Activated CD8-positive, alpha-beta T cell treated with anti-CD3 and anti-CD28 coated beads for 36 hours (primary cell): ENCODE measurements at regions not wholly inside any gene's neighbourhood (a gene's known extent, or its start where the extent isn't known, plus 50 kb on each side); places are given as distances from the start of the nearest gene placed in this dataset.
"Not testable (repeated sequence)": the region's sequence is repeated elsewhere in the genome, so short reads cannot be mapped to it uniquely, and the experiment has no call there.

Experiments
- ATAC-seq: fragments of 200-7000 bp; cut with Tn5 transposase; one replicate; pipeline ENCODE4 v1.10.0; 2021; ENCODE audit warnings: mild to moderate bottlenecking, moderate library complexity
- CTCF ChIA-PET: fragments of 350-600 bp; sonication (Branson Sonifier 250); formaldehyde crosslinking; loops from one replicate; lab custom pipeline; 2021; ENCODE audit warnings: antibody characterized with exemption; lab: Charles Lee
- POLR2A ChIA-PET: fragments of 350-600 bp; sonication (Branson Sonifier 250); formaldehyde crosslinking; loops from one replicate; lab custom pipeline; 2021; ENCODE audit warnings: antibody characterized with exemption; lab: Charles Lee
- DNase-seq: peaks from one replicate; pipeline ENCODE4 v3.0.0-alpha.2; 2020
- H3K27ac Mint-ChIP-seq: one replicate; pipeline ENCODE4 v1.8.0; 2021; ENCODE audit warnings: mild to moderate bottlenecking, mixed read lengths
- H3K27me3 Mint-ChIP-seq: one replicate; pipeline ENCODE4 v1.8.0; 2021; ENCODE audit warnings: mixed read lengths
- H3K36me3 Mint-ChIP-seq: one replicate; pipeline ENCODE4 v1.8.0; 2021; ENCODE audit warnings: low read depth, mixed read lengths
- H3K4me1 Mint-ChIP-seq: one replicate; pipeline ENCODE4 v1.8.0; 2021; ENCODE audit warnings: low read depth, mixed read lengths
- H3K4me3 Mint-ChIP-seq: one replicate; pipeline ENCODE4 v1.8.0; 2021; ENCODE audit warnings: mild to moderate bottlenecking, moderate library complexity, mixed read lengths
- H3K9me3 Mint-ChIP-seq: one replicate; pipeline ENCODE4 v1.8.0; 2021; ENCODE audit warnings: mixed read lengths
- intact Hi-C: fragments of 100-400 bp; cut with micrococcal nuclease; formaldehyde crosslinking; loops from one replicate; pipeline ENCODE4 v1.10.0; 2022
- TF ChIP-seq, protein P1 (sequence below): fragments of 200-600 bp; IDR thresholded peaks from one replicate; pipeline ENCODE4 v1.8.0; 2022; ENCODE audit warnings: antibody characterized with exemption, mild to moderate bottlenecking

DNA sequence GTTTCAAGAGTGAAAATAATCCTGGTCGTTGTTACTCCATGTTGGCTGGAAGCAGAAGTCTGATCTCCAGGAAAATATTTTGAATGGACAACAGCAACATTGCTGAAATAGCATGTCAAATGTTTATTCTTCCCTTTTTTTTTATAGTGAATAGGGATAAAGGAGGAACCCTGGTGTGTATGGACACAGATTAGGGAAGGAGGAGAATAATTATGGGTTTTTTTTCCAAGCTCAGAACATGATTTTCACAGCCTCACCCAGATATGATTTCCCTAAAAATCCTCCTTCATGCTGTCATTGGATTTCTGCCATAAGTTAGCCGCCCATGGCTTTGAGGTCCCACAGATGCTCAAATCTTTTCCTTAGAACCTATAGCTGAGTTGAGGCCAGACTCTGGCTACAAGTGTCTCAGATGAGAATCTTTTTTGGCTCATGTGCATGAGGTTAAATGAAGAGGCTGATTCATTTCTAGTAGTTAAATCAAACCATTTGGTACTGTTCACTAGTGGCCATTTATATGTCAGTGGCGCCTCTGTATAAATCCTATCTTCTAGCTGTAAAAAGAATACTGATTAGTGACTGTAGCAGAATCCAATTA lies 65.5 kb upstream of the LIFR start:
- H3K4me1 Mint-ChIP-seq: no peaks in the 10 kb centered on the region
- peaks cover 15% of the 10 kb centered on the region for H3K9me3 Mint-ChIP-seq
- no peak overlapping the region for H3K4me3 Mint-ChIP-seq
- TF ChIP-seq, protein P1, sequence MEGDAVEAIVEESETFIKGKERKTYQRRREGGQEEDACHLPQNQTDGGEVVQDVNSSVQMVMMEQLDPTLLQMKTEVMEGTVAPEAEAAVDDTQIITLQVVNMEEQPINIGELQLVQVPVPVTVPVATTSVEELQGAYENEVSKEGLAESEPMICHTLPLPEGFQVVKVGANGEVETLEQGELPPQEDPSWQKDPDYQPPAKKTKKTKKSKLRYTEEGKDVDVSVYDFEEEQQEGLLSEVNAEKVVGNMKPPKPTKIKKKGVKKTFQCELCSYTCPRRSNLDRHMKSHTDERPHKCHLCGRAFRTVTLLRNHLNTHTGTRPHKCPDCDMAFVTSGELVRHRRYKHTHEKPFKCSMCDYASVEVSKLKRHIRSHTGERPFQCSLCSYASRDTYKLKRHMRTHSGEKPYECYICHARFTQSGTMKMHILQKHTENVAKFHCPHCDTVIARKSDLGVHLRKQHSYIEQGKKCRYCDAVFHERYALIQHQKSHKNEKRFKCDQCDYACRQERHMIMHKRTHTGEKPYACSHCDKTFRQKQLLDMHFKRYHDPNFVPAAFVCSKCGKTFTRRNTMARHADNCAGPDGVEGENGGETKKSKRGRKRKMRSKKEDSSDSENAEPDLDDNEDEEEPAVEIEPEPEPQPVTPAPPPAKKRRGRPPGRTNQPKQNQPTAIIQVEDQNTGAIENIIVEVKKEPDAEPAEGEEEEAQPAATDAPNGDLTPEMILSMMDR: no peak
- POLR2A ChIA-PET: no interaction called here
- CTCF ChIA-PET: interaction anchor here (0.7 to 1.1 kb wide), 2 partner anchors 181 to 188 kb away, joined by 3 read pairs; no protein-coding TSS in a partner anchor
- intact Hi-C loops: no loop called here
- no peak for ATAC-seq
- no peak for DNase-seq
- no peaks in the 10 kb centered on the region for H3K36me3 Mint-ChIP-seq
- H3K27me3 Mint-ChIP-seq: peaks cover 5% of the 10 kb centered on the region
- no peak overlapping the region for H3K27ac Mint-ChIP-seq

DNA sequence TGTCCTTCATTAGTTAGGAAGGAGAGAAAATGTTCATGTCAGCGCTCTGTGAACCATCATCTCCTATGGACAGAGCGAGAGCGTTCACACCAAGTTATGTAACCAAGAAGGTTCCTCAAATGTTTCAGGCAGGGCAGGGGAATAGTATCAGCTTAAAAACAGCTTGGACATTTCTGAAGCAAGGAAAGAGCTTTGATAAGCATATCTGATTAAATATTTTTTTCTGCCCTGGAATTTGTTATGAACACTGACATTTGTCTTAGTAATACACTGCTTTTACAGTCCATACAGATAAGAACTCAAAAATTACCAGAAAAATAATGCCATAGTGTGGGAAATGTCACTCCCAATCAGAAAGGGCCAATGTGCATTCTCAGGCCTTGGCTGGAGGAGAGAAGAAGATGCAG lies 66.3 kb upstream of the LIFR start:
- Mint-ChIP-seq H3K27me3 (peaks cover 5% of the 10 kb centered on the region), H3K36me3 (no peaks in the 10 kb centered on the region), H3K27ac (no peak overlapping the region), H3K4me1 (no peaks in the 10 kb centered on the region), H3K4me3 (no peak overlapping the region), H3K9me3 (peaks cover 15% of the 10 kb centered on the region)
- TF ChIP-seq, protein P1: no peak
- intact Hi-C loops: no loop called here
- POLR2A ChIA-PET: no interaction called here
- DNase-seq: no peak
- ATAC-seq: no peak
- CTCF ChIA-PET: no interaction called here

DNA sequence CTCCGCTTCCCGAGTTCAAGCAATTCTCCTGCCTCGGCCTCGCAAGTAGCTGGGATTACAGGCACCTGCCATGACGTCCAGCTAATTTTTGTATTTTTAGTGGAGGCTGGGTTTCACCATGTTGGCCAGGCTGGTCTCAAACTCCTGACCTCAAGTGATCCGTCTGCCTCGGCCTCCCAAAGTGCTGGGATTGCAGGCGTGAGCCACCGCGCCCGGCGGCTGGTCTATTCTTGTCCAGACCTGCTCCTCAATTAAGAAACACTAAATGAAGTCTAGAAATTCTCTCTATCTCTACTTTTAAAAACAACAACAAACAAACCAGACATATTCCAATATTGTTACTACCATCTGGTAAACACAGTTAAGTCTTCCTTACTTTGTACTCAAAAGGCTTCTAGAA lies 68.1 kb upstream of the LIFR start:
- H3K9me3 Mint-ChIP-seq, CTCF ChIA-PET, H3K27me3 Mint-ChIP-seq, H3K4me1 Mint-ChIP-seq, intact Hi-C loops, POLR2A ChIA-PET, DNase-seq, H3K4me3 Mint-ChIP-seq, H3K27ac Mint-ChIP-seq, H3K36me3 Mint-ChIP-seq, ATAC-seq: not testable (repeated sequence)

DNA sequence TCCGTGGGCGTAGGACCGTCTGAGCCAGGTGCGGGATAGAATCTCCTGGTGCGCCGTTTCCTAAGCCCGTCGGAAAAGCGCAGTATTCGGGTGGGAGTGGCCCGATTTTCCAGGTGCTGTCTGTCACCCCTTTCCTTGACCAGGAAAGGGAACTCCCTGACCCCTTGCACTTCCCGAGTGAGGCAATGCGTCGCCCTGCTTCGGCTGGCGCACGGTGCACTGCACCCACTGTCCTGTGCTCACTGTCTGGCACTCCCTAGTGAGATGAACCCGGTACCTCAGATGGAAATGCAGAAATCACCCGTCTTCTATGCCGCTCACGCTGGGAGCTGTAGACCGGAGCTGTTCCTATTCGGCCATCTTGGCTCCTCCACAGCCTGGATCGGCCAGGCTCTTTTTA lies 74.9 kb upstream of the LIFR start:
- DNase-seq, H3K4me3 Mint-ChIP-seq, H3K27me3 Mint-ChIP-seq, ATAC-seq, CTCF ChIA-PET, H3K4me1 Mint-ChIP-seq, intact Hi-C loops, POLR2A ChIA-PET, H3K27ac Mint-ChIP-seq, H3K36me3 Mint-ChIP-seq: not testable (repeated sequence)
- H3K9me3 Mint-ChIP-seq: peaks cover 14% of the 10 kb centered on the region

DNA sequence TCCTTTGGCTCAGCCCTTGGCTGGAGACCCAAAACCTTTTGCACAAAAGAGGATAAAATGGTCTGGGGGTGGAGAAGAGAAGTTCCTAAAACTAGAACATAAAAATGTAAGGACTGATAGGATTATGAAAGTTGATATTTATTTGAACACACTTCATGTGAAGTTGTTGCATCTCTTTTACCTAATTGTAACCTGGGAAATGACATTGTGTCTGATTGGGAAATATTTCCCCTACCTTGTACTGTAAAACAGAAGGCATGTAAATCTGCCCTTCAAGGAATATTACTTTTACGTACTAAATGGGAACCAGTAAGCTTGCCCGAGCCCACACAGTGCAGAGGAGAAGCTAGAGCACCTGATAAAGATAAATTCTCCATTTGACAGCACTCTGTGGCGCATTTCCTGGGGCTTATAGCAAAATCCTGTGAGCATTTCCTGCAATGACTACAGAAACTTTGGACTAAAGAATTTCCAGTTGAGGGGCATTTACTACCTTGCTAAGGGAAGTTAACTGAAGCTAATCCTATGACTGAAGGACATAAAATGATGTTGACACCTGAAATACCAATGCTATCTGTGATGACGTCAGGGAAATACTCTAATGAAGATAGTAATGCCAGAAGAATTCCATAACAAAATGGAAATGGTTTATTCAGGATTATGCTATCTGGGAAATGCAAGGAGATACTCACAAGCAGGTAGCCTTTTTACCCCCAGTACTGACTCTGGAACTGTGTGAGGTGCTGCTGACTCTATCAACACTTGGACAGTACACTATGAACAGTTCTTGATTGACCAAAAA lies 78.3 kb upstream of the LIFR start:
- intact Hi-C loops: no loop called here
- peaks cover 14% of the 10 kb centered on the region for H3K9me3 Mint-ChIP-seq
- peaks cover 12% of the 10 kb centered on the region for H3K27me3 Mint-ChIP-seq
- H3K4me1 Mint-ChIP-seq: no peaks in the 10 kb centered on the region
- no peak overlapping the region for H3K27ac Mint-ChIP-seq
- CTCF ChIA-PET: no interaction called here
- TF ChIP-seq, protein P1: no peak
- POLR2A ChIA-PET: no interaction called here
- no peak for ATAC-seq
- no peak overlapping the region for H3K4me3 Mint-ChIP-seq
- no peaks in the 10 kb centered on the region for H3K36me3 Mint-ChIP-seq
- DNase-seq: no peak

DNA sequence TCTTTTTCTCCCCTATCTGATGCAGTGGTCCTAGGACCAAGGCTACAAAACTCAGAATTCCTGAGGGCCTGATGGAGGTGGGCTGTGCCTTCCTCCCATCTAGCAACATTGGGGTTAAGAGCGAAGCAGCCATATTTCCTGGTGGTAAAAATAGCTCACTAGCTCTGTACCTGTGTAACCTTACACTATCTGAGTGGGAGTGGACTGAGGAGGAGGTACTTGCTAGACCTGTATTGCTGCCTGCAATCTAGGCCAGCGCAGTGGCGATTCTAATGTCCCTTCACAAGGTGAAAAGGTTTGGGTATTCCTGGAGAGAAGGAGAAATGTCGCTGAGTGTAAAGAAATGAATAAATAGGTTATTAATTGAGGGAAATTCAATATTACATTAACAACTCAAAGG lies 80.2 kb upstream of the LIFR start:
- ChIA-PET POLR2A (no interaction called here), CTCF (no interaction called here)
- Mint-ChIP-seq H3K4me3 (no peak overlapping the region), H3K4me1 (no peaks in the 10 kb centered on the region), H3K27ac (no peak overlapping the region), H3K27me3 (peaks cover 13% of the 10 kb centered on the region), H3K9me3 (peaks cover 12% of the 10 kb centered on the region), H3K36me3 (no peaks in the 10 kb centered on the region)
- TF ChIP-seq, protein P1: no peak
- DNase-seq (no peak), ATAC-seq (no peak)
- intact Hi-C loops: no loop called here
